Cardiac septum (tissue), 1 donor: ENCODE measurements at regions not wholly inside any gene's neighbourhood (a gene's known extent, or its start where the extent isn't known, plus 50 kb on each side); places are given as distances from the start of the nearest gene placed in this dataset.

Source experiments
- DNase-seq: peaks from one replicate; pipeline ENCODE4 v3.0.0-alpha.2; 2020; ENCODE audit warnings: low spot score
- intact Hi-C: fragments of 100-400 bp; cut with DNase I; formaldehyde crosslinking; loops from one replicate; pipeline ENCODE4 v1.14.0; 2022
- donor health status: DM: no; HTN: no; CAD: no.

DNA sequence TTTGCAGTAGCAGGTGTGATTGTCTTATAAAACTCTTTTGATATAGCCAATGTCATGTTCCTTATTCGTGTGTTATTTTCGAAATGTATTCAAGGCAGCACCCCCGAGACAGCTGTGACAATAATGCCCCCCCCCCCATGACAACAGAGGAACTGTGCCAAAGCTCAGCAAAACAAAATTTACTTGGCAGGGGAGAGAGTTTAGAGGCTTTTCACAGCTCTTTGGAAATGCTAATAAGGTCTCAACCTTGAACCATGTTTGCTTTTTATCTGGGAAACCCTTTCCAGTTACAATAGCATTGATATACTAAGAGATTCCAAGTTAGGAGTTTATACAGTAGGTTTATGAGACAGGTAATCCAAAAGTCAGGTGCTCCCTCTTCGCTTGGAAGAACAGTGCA lies 56.4 kb upstream of the USP44 start:
- no peak for DNase-seq
- intact Hi-C loops = loop anchor here (2.0 kb wide), 1 partner anchor 15 kb away; no protein-coding TSS in a partner anchor

GRCh38 chr12:95605875-95606274 lies 54.6 kb upstream of the USP44 start:
- DNase-seq = no peak
- intact Hi-C loops = no loop called here

DNA sequence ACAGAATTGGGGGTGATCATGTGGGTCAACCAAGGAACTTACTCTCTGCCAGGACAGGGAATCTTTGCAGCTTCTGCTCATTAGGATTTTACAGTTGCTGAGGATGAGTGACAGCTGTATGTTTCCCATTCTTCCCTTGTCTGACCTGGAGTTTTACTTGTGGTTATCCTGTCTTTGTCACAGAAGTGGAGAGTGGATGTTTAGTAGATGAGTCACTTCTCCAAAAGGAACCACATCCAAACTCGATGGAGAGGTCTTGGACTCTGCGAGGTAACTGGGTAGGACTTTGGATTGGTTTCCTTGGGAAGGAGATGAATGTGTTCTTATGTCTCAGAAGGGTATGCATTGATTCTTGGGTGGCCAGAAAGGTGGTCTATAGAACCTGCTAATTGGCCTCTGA lies 53.8 kb upstream of the USP44 start:
- intact Hi-C loops = no loop called here
- DNase-seq = no peak

GRCh38 chr12:95603351-95604145 lies 52.3 kb upstream of the USP44 start:
- intact Hi-C loops = no loop called here
- DNase-seq = no peak

- no peak for DNase-seq
- intact Hi-C loops = no loop called here
Observed at GRCh38 chr12:95601091-95601961, 50.0 kb upstream of the USP44 start.
